NCI-H1436 treated with DMSO at 0.1 percent for 48 hours (cell line): ENCODE measurements at regions not wholly inside any gene's neighbourhood (a gene's known extent, or its start where the extent isn't known, plus 50 kb on each side); places are given as distances from the start of the nearest gene placed in this dataset.
A peak's percentile ranks its signal among the peaks of the same experiment; 100 is the strongest.

ENCODE experiments used
- DNase-seq: peaks from one replicate; lab custom pipeline; 2025; lab: John Stamatoyannopoulos, UW

DNA sequence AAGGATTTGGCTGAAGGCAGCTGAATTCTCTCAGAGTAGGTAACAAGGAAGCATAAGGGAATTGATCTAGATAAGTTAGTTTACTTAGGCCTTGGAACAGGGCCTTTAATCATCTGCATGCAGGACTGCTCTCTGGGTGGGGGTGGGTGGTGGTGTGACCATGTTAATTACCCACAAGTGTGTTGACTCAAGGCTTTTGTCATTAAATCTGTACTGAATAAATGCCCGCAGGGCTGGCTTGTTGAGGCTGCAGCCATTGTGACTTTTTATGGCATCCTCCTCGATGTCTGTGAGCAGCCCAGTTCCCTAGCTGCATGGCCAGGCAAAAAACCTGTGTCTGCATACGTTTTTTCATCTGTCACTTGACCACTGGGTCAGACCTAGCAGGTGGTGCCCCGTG is 63.5 kb upstream of the ASCC3 start:
- no peak for DNase-seq

GRCh38 chr6:100946021-100946540 is 65.0 kb upstream of the ASCC3 start:
- no peak for DNase-seq

DNA sequence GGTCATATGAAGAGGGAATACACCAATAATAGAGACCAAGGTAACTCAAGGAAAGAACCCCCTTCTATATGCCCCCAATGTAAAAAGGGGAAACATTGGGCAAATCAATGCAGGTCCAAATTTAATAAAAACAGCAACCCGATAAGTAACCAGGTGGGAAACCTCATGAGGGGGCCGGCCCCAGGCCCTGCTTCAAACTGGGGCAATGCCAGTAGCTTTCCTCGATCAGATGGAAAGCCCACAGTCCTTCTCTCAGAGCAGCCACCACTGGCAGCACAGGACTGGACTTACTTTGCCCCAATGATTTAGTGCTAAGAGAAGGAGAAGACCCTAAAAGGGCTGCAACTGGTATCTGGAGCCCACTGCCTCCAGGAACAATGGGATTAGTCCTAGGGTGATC is 65.6 kb upstream of the ASCC3 start:
- DNase-seq, result no peak

GRCh38 chr6:100948381-100949133 is 67.4 kb upstream of the ASCC3 start:
- DNase-seq, result no peak

DNA sequence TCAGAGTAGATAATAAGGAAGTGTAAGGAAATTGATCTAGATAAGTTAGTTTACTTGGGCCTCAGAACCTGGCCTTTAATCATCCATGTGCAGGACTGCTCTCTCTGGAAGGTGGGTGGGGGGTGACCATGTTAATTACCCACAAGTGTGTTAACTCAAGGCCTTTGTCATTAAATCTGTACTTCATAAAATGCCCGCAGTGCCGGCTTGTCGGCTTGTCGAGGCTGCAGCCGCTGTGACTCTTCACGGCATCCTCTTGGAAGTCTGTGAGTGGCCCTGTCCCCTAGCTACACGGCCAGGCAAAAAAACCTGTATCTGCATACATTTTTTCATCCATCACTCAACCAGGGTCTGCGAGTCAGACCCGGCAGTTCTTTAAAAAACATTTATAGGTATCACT is 70.9 kb upstream of the ASCC3 start:
- DNase-seq, result no peak

- no peak for DNase-seq
These were observed 78.2 kb upstream of the ASCC3 start for GRCh38 chr6:100959280-100959679.

- no peak for DNase-seq
These were observed 81.3 kb upstream of the ASCC3 start for GRCh38 chr6:100962466-100962865.

GRCh38 chr6:100965067-100965466 is 83.9 kb upstream of the ASCC3 start:
- no peak for DNase-seq

- no peak for DNase-seq
These were observed 87.8 kb upstream of the ASCC3 start for GRCh38 chr6:100968949-100969348.

DNA sequence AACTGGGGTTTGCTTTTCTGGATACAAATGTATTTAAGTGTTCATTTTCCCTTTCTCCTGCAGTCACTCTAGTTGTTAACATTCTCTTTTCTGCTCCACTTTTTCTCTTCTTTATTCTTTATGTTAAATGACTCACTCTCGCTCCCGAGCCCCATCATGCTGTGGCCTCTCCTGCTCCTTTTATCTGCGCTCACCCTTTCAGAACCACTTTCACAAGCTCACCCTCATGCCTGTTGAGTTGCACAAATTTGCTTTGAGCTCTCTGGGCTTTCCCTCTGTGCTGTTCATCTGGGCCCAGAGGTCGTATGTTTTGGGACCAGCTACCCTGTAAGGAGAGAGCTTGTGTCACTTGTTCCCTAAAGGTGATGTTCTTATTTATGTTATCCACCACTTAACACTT is 98.1 kb upstream of the ASCC3 start:
- DNase-seq, result no peak

DNA sequence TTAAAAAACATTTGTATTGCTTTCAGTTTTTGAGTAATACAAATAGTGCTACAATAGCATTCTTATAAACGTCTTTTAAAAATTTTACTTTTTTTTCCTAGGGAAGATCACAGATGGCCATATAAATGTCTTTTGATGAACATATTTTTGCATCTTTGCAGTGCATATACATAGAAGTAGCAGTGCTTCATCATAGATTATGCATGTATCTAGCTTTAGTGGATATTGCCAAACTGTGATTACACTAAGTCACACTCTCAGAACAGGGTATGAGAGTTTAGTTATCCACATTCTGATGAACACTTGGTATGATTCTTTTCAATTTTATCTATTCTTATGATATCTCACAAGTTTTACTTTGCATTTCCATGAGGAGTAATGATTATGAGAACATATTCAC is 99.8 kb upstream of the ASCC3 start:
- no peak for DNase-seq

GRCh38 chr6:100986921-100987320 is 105.8 kb upstream of the ASCC3 start:
- no peak for DNase-seq

DNA sequence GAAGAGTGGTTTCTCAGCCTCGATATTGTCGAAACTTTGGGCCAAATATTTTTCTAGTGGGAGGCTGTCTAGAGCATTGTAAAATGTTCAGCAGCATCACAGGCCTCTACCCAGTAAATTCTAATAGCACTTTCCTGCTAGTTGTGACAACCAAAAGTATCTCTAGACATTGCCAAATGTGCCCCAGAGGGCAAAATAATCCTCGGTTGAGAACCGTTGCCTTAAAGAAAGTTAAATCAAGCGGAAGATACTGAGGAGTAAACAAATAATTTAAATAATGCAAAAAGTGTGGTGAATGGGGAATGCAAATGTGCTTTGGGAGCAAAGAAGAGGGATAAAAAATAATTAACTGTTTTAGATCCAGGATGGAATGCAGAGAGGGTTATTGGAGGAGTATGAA is 106.4 kb upstream of the ASCC3 start:
- no peak for DNase-seq

DNA sequence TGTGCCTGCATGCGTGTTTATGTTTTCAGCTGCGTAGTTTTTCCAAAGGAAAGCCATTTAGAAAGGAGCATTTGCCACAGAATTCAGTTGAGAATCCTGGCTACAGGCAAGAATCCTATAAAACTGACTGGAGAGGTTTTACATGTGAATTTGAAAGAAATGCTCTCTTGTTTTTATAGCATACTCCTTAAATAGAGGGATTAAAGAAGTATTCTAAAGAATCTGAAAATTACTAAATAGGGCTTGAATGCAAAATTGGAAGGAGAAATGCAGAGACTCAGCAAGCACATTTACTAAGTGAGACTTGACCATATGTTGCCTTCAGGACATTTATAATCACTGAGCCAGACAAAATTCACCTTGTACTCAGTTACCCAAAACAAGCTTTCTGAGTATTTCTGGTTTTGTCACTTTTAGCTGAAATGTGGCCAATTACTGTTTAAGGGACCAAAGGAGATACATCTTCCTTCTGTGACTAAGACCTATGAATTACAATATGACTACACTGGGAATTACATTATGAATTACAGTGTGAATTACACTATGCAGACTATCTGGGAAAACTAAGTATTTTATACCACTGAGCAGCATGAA is 107.4 kb upstream of the ASCC3 start:
- no peak for DNase-seq

DNA sequence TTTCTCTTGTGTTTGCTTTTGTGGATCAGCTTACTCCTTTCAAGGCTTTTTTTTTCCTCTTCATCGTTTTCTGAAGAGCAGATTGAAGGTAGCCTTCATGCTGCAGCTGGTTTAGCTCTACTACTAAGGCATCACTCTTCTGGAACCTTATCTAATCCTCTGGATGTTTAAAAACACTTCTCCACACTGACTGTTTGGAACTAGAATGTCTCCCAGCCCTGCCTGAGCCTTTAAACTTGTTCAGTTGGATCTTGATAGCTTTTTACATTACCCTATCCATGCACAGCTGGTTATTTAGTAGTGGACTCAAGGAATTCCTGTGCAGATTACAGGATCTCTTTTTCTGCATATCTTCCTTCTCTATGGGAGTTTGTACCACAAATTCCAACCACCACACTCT is 108.9 kb upstream of the ASCC3 start:
- DNase-seq, result no peak

DNA sequence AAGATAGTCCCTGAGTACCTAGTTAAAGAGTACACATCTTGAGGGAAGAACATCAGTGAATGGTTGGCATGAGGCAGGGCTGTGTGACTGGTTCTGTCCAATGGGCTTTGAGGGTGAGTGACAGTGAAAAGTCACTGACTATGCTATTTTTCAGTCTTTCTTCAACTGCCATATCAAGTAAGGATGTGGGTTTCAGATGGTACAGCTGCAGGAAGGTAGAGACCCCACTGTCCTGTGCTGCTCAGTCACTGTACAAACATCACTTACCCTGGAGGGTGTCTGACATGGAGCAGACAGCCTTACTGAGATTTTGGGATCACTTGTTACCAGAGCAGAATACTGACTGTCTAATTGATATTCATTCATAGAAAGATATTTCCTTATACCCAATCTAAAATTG is 115.3 kb upstream of the ASCC3 start:
- DNase-seq, result no peak

GRCh38 chr6:100998111-100998510 is 117.0 kb upstream of the ASCC3 start:
- no peak for DNase-seq

- DNase-seq, result no peak
These were observed 118.0 kb upstream of the ASCC3 start for GRCh38 chr6:100999034-100999597.

DNA sequence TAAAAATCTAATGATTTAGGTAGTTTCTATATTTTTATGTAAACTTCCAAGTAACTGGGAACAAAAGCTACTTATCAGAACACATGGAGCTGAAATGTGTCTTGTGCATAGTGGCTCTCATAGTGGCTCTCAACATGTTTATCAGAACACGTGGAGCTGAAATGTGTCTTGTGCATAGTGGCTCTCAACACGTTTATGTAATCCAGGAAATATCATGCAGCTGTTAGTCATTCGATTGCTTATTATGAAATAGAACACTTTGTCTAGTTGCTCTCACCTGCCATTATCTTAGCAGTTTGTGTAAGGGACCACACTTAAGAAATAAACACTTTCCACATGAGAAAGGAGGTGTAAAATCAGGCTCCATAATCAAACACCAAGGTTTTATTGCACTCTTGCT is 119.2 kb upstream of the ASCC3 start:
- DNase-seq, result peak; percentile 32

DNA sequence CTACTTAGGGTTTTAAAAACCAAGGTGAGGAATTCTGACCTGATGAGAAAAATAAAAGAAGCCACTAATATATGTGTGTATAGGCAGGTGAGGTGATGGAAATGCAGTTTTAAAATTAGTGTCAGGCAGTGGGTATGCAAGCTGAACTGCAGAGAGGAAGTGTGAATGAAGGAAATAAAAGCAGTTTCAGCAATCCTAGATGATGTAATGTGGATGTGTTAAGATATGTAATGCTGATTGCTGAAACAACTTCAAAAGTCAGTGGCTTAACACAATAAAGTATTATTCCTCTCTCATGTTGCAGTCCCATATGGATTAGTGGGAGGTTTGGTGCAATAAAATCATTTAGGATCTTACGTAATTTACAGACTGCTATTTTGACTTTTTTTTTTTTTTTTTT is 119.9 kb upstream of the ASCC3 start:
- DNase-seq, result no peak

GRCh38 chr6:101001607-101002006 is 120.5 kb upstream of the ASCC3 start:
- DNase-seq, result no peak

- DNase-seq, result no peak
These were observed 121.9 kb upstream of the ASCC3 start for GRCh38 chr6:101003075-101003474.

- no peak for DNase-seq
These were observed 130.1 kb upstream of the ASCC3 start for GRCh38 chr6:101011186-101011585.
